Stimulated activated memory B cell treated with anti-CD40 and anti-IgM and Interleukin-4, amounts not matched to agents 10 μg/mL and 1 μg/mL and 100 μg/mL, for 72 hours (primary cell): ENCODE measurements at regions not wholly inside any gene's neighbourhood (a gene's known extent, or its start where the extent isn't known, plus 50 kb on each side); places are given as distances from the start of the nearest gene placed in this dataset.
A peak's percentile ranks its signal among the peaks of the same experiment; 100 is the strongest.

Experiments
- ATAC-seq: fragments of 150-1000 bp; cut with Tn5 transposase; 2 replicates; pipeline ENCODE4 v1.10.0; 2021
- H3K27ac Mint-ChIP-seq: one replicate; pipeline ENCODE4 v1.8.0; 2022; ENCODE audit warnings: mild to moderate bottlenecking, mixed read lengths
- H3K27me3 Mint-ChIP-seq: one replicate; pipeline ENCODE4 v1.8.0; 2022; ENCODE audit warnings: mixed read lengths
- H3K36me3 Mint-ChIP-seq: one replicate; pipeline ENCODE4 v1.8.0; 2022; ENCODE audit warnings: mixed read lengths
- H3K4me1 Mint-ChIP-seq: one replicate; pipeline ENCODE4 v1.8.0; 2022; ENCODE audit warnings: mixed read lengths
- H3K4me3 Mint-ChIP-seq: one replicate; pipeline ENCODE4 v1.8.0; 2022; ENCODE audit warnings: mild to moderate bottlenecking, moderate library complexity, mixed read lengths
- H3K9me3 Mint-ChIP-seq: one replicate; pipeline ENCODE4 v1.8.0; 2022; ENCODE audit warnings: mixed read lengths

DNA sequence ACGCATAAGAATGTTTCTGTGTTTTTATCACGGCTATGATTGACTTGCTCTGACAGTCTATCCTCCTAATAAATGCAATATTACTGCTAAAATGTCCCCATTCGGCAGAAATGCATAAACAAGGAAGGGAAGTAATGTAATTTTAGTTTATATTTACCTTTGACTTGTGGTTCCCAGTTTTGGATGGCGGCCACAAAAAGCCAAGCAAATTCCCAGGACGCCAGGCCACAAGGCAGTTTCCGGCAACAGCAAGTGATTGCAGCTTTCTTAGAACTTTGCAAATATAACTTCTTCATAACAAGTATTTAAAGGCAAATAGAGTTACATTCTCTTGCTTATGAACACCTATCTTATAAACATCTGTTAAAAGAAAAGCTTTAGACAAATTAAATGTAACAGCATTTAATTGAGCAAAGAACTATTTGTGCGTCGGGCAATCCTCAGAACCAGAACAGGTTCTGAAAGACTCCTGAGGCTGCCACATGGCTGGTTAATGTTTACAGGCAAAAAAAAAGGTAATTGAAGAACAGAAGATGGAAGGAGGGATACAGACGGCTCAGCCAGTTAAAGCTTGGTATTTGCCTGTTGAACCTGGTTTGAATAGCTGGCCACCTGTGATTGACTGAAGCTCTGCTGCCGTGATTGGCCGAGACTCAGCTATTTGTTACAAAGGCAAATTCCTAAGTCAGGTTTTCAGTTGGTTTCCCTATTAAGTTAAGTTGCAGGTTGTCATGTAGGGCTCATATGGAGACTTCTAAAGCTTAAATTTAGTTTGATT is 80.8 kb downstream of the C21orf91 start:
- Mint-ChIP-seq H3K27ac (no peak overlapping the region), H3K9me3 (peaks cover 7% of the 10 kb centered on the region), H3K4me3 (no peak overlapping the region), H3K4me1 (no peaks in the 10 kb centered on the region), H3K36me3 (no peaks in the 10 kb centered on the region), H3K27me3 (no peaks in the 10 kb centered on the region)
- ATAC-seq: no peak

DNA sequence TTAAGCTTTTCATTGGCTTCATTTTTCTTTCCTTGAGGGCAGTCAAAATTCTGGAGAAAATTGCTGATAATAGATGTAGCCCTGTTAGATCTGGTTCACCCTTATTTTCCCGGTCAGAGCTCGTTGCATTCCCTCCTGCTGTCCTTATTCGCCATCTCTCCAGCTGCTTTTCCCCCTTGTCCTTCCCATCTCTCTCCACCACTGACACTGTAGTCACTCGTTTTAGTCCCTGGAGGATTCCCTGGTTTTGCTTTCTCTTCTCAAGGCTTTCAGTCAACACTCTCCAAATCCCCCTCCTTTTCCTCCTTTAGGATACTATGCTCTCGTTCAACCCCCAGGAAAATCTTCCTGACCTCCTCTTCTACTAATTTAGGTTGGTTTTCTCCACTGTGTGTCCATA is 83.1 kb downstream of the C21orf91 start:
- Mint-ChIP-seq H3K4me3 (no peak overlapping the region), H3K27ac (no peak overlapping the region), H3K36me3 (no peaks in the 10 kb centered on the region), H3K9me3 (peaks cover 7% of the 10 kb centered on the region), H3K4me1 (no peaks in the 10 kb centered on the region), H3K27me3 (no peaks in the 10 kb centered on the region)
- no peak for ATAC-seq

DNA sequence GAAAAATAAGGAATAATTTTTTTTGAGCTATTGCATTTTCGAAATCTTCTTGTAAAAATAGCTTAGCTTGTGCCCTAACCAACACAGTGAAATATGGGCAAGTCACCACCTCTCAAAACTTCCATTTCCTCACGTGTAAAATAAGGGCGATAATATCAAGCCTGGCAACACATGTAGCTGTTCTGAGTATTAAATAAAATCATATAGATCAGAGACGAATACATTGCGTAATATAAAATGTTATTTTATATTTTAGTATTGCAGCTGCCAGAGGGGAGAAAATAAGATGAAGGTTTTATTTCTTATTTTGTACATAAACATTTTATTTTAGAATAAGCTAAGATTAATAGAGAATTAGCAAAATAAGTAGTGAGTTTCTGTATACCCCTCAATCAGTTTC is 85.9 kb downstream of the C21orf91 start:
- Mint-ChIP-seq H3K4me3 (no peak overlapping the region), H3K9me3 (peaks cover 7% of the 10 kb centered on the region)
- ATAC-seq: no peak

DNA sequence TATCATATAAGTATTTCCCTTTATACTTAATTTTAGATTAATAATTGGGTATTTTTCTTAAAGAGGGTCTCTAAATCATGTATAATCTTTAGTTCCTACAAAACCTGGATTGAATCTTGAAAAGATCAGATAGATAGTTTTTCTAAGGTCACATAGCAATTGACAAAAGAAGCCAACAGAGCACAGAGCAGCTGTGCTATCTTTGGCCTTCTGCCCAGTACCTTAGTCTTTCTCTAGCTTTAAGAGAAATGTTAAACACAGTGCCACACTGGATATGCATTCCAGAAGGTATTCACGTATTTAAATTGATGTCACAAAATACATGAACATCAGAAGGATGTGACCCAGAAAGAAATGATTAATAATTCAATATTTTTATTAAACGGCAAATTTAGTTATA is 86.8 kb downstream of the C21orf91 start:
- ATAC-seq: no peak
- H3K27me3 Mint-ChIP-seq: no peaks in the 10 kb centered on the region
- H3K9me3 Mint-ChIP-seq: peaks cover 7% of the 10 kb centered on the region
- no peaks in the 10 kb centered on the region for H3K4me1 Mint-ChIP-seq
- no peak overlapping the region for H3K27ac Mint-ChIP-seq
- H3K4me3 Mint-ChIP-seq: no peak overlapping the region
- H3K36me3 Mint-ChIP-seq: no peaks in the 10 kb centered on the region

More for the DNA sequence above, 85.9 kb downstream of the C21orf91 start:
- no peak overlapping the region for H3K27ac Mint-ChIP-seq
- no peaks in the 10 kb centered on the region for H3K27me3 Mint-ChIP-seq
- no peaks in the 10 kb centered on the region for H3K36me3 Mint-ChIP-seq
- H3K4me1 Mint-ChIP-seq: no peaks in the 10 kb centered on the region

DNA sequence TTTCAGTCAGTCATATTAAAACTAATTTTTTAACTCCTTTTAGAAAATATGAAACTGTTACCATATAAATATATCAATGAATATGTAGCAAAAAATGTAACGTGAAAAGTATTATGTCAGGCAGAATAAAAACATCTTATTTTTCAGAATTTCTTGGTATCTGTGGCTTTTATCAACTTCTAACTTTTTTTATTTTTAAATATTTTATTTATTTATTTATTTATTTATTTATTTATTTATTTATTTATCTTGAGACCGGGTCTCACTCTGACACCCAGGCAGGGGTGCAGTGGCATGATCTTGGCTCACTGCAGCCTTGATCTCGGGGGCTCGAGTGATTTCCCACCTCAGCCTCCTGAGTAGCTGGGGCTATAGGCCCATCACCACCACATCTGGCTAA is 87.6 kb downstream of the C21orf91 start:
- Mint-ChIP-seq H3K9me3 (peaks cover 7% of the 10 kb centered on the region), H3K27me3 (no peaks in the 10 kb centered on the region), H3K36me3 (no peaks in the 10 kb centered on the region), H3K27ac (no peak overlapping the region), H3K4me1 (no peaks in the 10 kb centered on the region), H3K4me3 (no peak overlapping the region)
- no peak for ATAC-seq

DNA sequence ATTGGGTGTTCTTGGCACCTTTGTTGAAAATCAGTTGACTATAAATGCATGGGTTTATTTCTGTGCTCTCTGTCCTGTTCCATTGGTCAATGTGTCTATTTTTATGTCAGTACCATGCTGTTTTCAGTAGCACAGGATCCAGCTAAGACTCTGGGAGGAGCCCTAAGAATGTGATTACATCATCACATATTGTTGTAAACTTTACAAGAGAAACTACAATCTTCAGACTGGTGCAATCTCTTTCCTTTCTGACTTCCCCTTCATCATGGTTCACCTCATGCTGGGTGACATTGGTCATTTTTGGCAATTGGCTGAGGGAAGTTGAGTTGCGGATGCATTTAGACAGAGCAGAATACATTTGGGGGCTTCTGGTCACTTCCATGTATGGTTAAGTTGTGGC is 88.4 kb downstream of the C21orf91 start:
- Mint-ChIP-seq H3K4me1 (no peaks in the 10 kb centered on the region), H3K4me3 (no peak overlapping the region), H3K36me3 (no peaks in the 10 kb centered on the region), H3K9me3 (peaks cover 3% of the 10 kb centered on the region), H3K27ac (no peak overlapping the region), H3K27me3 (no peaks in the 10 kb centered on the region)
- ATAC-seq: no peak

DNA sequence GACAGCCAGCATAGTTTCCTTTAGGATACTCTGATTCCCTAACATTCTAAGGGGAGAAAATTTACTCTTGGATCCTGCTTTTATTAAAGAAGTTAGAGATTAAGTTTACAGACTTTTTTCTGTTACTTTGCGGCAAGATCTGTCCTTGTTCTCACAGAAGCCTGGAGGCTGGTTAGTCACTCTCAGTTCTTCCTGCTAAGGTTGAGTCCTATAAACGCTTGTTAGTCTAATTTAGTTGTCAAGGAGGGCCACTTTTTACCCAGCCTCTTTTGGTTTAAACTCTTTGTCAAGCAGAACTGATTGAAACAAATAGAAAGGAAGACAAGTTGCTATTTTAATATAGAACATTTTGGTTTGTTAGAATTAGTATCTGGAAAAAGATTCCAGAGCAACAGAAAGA is 89.7 kb downstream of the C21orf91 start:
- no peaks in the 10 kb centered on the region for H3K27me3 Mint-ChIP-seq
- H3K4me1 Mint-ChIP-seq: no peaks in the 10 kb centered on the region
- no peaks in the 10 kb centered on the region for H3K36me3 Mint-ChIP-seq
- no peak for ATAC-seq
- H3K4me3 Mint-ChIP-seq: no peak overlapping the region
- no peak overlapping the region for H3K27ac Mint-ChIP-seq
- no peaks in the 10 kb centered on the region for H3K9me3 Mint-ChIP-seq

DNA sequence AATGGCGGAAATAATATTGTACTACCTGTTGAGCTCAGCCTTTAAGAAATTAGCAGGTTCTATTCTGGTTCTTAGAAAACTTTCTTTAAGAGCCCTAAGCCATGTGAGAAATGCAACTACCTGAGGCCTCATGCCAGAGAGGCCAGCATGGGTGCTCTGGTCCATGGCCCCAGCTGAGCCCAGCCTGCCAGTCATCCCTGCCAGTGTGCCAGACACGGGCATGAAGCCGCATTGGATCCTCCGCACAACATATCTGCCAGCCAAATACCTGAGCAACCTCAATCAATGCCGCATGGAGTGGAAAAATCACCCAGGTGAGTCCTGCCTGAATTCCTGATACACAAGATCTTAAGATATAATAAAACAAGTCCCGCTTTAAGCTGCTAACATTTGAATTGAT is 91.8 kb downstream of the C21orf91 start:
- no peak overlapping the region for H3K4me3 Mint-ChIP-seq
- ATAC-seq: no peak

DNA sequence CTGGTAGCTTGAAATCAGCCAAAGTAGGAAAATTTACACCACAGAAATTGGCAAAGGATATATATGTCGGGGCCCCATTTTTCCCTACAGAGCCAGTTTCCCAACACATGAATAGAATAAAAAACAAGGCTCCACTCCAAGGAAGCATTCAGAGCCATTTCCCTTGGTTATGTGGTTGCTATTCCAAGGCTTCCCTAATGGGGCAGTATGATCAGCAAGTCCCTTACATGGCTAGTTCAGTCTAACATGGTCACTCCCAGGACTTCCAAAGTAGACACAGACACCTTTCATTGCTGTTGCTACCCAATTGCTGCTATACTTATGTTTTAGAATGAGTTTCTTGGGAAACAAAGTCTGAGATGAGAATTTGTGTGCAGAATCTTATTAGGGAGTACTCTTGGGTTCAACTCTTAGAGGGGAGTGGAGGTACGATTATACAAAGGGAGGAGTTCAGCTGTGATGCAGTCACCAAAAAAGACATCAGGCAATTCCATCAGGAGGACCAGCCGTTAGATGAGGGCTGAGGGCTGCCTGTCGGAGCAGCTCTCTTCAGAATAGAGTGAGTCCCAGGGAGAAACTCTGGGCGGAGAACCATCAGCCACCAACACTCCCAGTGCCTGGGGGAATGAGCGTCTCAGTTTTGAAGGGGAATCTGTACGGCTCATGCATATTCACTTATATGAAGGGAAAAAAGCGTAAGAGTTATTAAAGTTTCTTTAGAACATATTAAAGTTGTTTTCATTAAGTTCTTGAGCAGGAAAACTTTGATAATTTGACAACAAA is 92.9 kb downstream of the C21orf91 start:
- no peaks in the 10 kb centered on the region for H3K4me1 Mint-ChIP-seq
- H3K4me3 Mint-ChIP-seq: no peak overlapping the region
- H3K36me3 Mint-ChIP-seq: no peaks in the 10 kb centered on the region
- ATAC-seq: no peak
- H3K27ac Mint-ChIP-seq: no peak overlapping the region
- no peaks in the 10 kb centered on the region for H3K27me3 Mint-ChIP-seq
- H3K9me3 Mint-ChIP-seq: no peaks in the 10 kb centered on the region

More for the DNA sequence above, 91.8 kb downstream of the C21orf91 start:
- H3K27me3 Mint-ChIP-seq: no peaks in the 10 kb centered on the region
- H3K9me3 Mint-ChIP-seq: no peaks in the 10 kb centered on the region
- H3K4me1 Mint-ChIP-seq: no peaks in the 10 kb centered on the region
- no peaks in the 10 kb centered on the region for H3K36me3 Mint-ChIP-seq
- H3K27ac Mint-ChIP-seq: no peak overlapping the region

DNA sequence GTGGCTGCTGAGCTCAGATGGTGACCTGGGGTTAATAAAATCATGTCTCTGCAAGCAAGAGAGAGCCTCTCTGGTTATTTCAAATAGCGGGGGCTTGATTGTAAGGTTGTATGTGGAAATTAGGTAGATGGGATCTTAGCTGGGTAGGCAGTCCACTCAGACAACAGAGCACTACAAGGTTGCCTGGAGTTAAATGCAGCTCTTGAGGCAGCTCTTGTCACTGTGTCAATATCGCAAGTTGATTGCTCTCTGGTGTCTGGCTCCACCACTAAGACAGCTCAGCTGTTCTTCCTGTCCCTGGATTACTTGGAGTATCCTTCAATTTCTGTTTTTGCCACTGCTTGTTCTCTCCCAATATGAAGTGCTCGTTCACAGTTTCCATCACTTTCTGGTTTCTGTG is 93.8 kb downstream of the C21orf91 start:
- H3K9me3 Mint-ChIP-seq: no peaks in the 10 kb centered on the region
- no peak for ATAC-seq
- H3K27me3 Mint-ChIP-seq: no peaks in the 10 kb centered on the region
- H3K4me1 Mint-ChIP-seq: no peaks in the 10 kb centered on the region
- H3K36me3 Mint-ChIP-seq: no peaks in the 10 kb centered on the region
- no peak overlapping the region for H3K27ac Mint-ChIP-seq
- no peak overlapping the region for H3K4me3 Mint-ChIP-seq

DNA sequence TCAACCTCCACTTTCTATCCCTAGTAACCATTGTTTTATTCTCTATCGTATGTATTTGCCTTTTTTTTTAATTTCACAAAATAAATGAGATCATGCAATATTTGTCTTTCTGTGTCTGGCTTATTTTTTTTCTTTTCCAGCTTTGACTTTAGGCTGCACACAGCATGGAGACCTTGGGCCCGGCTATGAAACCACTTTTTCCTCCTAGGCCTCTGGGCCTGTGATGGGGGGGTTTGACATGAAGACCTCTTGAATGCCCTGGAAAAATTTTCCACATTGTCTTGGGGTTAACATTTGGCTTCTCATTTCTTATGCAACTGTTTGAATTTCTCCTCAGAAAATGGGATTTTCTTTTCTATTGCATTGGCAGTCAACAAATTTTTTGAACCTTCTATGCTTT is 100.2 kb upstream of the BTG3 start:
- H3K4me1 Mint-ChIP-seq: peaks cover 18% of the 10 kb centered on the region
- no peak overlapping the region for H3K4me3 Mint-ChIP-seq
- no peak overlapping the region for H3K27ac Mint-ChIP-seq
- peaks cover 11% of the 10 kb centered on the region for H3K36me3 Mint-ChIP-seq
- ATAC-seq: no peak
- peaks cover 4% of the 10 kb centered on the region for H3K9me3 Mint-ChIP-seq
- H3K27me3 Mint-ChIP-seq: no peaks in the 10 kb centered on the region

DNA sequence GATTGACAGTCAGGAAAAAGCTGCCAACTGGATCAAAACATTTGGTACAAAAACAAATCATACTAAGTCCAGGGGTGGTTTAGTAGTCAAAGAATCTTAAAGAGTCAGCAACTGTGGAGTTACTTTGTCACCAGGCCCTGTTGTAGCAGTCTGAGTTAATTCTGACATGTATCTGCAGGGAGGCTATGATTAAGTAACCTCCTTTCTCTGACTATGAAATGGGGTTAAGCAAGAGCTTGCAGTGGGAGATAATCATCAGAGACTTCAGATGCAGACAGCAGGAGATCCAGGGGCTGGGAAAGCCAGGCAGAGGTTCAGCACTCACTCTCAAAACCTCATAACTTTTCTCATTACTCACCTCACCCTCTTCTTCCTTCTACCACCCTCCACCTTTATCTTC is 99.2 kb upstream of the BTG3 start:
- Mint-ChIP-seq H3K4me3 (no peak overlapping the region), H3K27me3 (no peaks in the 10 kb centered on the region)

DNA sequence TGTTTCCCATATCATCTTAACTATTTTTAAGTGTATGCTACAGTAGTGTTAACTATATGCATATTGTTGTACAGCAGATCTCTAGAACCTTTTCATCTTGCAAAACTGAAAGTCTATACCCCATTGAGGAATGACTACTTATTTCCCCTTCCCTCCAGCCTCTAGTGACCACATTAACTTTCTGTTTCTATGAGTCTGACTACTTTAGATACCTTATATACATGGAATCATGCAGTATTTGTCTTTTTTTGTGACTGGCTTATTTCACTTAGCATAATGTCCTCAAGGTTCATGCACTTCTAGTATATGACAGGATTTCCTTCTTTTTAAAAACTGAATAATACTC is 96.5 kb upstream of the BTG3 start:
- Mint-ChIP-seq H3K27me3 (no peaks in the 10 kb centered on the region), H3K27ac (no peak overlapping the region), H3K4me1 (peaks cover 18% of the 10 kb centered on the region), H3K36me3 (peaks cover 11% of the 10 kb centered on the region), H3K4me3 (no peak overlapping the region), H3K9me3 (peaks cover 4% of the 10 kb centered on the region)
- ATAC-seq: peak; percentile 86

More for the DNA sequence above, 99.2 kb upstream of the BTG3 start:
- no peak for ATAC-seq
- Mint-ChIP-seq H3K4me1 (peaks cover 18% of the 10 kb centered on the region), H3K36me3 (peaks cover 11% of the 10 kb centered on the region), H3K9me3 (peaks cover 4% of the 10 kb centered on the region), H3K27ac (no peak overlapping the region)

DNA sequence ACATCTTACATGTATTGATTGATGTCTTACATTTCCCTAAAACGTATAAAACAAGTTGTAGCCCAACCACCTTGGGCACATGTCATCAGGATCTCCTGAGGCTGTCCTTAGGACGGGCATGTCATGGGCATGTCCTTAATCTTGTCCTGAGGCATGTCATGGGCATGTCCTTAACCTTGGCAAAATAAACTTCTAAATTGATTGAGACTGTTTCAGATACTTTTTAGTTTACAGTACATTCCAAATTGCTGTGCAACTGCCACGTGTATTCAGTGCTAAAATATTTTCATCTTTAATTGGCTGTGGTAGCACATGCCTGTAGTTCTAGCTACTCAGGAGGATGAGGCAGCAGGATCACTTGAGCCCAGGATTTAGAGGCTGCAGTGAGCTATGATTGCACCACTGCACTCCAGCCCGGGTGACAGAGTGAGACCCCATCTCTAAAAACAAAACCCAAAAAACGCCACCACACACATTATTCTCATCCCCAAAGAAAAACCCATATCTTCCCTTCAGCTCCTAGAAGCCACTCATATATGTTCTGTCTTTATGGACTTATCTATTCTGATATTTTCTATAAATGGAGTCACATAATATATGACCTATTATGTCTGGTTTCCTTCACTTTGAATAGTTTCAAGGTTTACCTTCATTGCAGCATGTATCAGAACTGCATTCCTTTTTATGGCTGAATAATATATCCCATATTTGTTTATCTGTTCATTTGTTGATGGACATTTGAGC is 96.0 kb upstream of the BTG3 start:
- H3K4me3 Mint-ChIP-seq: no peak overlapping the region
- no peak overlapping the region for H3K27ac Mint-ChIP-seq
- peaks cover 10% of the 10 kb centered on the region for H3K36me3 Mint-ChIP-seq
- ATAC-seq: peak; percentile 8
- peaks cover 4% of the 10 kb centered on the region for H3K9me3 Mint-ChIP-seq
- H3K27me3 Mint-ChIP-seq: no peaks in the 10 kb centered on the region
- peaks cover 18% of the 10 kb centered on the region for H3K4me1 Mint-ChIP-seq

DNA sequence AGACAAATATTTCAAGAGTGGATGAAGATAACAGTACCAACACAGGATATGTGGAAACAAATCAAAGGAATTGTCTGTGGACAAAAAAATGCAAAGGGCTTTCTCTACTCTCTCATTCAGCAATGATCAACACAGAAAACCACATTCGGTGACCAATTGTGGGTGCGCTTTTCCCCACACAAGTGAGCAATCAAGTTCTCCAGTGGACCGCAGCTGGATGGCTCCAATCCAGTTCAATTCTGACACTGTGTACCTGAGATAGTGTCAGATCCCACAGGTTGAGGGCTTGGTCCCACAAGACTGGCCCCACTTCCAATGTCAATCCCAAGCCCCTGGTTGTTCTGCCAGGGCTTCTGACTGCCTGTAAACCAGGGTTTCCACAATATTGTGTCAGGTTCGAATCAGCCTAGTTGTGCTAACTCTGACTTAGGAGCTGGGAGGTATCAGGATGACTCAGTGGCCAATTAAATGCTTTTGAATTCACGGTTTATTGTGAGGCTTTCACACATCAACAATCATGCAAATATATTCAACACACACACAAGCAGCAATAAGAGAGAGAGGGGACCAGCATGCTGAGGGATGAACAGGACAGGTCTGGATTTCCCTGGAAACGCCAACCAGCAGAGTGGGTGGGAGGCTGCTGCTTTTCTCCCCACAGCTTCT is 87.0 kb upstream of the BTG3 start:
- Mint-ChIP-seq H3K27ac (no peak overlapping the region), H3K36me3 (no peaks in the 10 kb centered on the region), H3K4me3 (no peak overlapping the region), H3K27me3 (no peaks in the 10 kb centered on the region), H3K9me3 (peaks cover 7% of the 10 kb centered on the region), H3K4me1 (no peaks in the 10 kb centered on the region)
- ATAC-seq: no peak
